HEK293 (cell line): ENCODE measurements at regions not wholly inside any gene's neighbourhood (a gene's known extent, or its start where the extent isn't known, plus 50 kb on each side); places are given as distances from the start of the nearest gene placed in this dataset.

Experiments used
- CTCF ChIA-PET: fragments of 350-600 bp; formaldehyde crosslinking; extraction: SDS; loops from one replicate; lab custom pipeline; 2021; ENCODE audit warnings: antibody characterized with exemption; lab: Yijun Ruan, JAX
- POLR2A ChIA-PET: fragments of 300-600 bp; formaldehyde crosslinking; extraction: SDS; loops from one replicate; lab custom pipeline; 2020; ENCODE audit warnings: antibody characterized with exemption, inconsistent platforms; lab: Yijun Ruan, JAX
- H3K27ac ChIP-seq: fragments of 200-500 bp; sonication (Bioruptor generic); 2 replicates; pipeline ENCODE4 v1.5.1; 2014; ENCODE audit warnings: low read depth, low read length, control low read depth, inconsistent platforms; ENCODE audit errors: extremely low read depth
- H3K36me3 ChIP-seq, 2 experiments: fragments of 200-500 bp in 1 of 2; sonication (Bioruptor generic) in 1 of 2; 1 replicate in 1 of 2; 2 replicates in 1 of 2; pipeline ENCODE4 v1.5.1; 2014 to 2017; ENCODE audit warnings: inconsistent platforms in 2 of 2, low read length in 2 of 2; ENCODE audit not compliant: control insufficient read depth in 2 of 2, insufficient read depth in 1 of 2
- H3K4me1 ChIP-seq: fragments of 200-500 bp; sonication (Bioruptor generic); 2 replicates; pipeline ENCODE4 v1.5.1; 2014; ENCODE audit warnings: mild to moderate bottlenecking, low read length, inconsistent platforms; ENCODE audit not compliant: control insufficient read depth, insufficient read depth
- H3K4me3 ChIP-seq: 2 replicates; pipeline ENCODE4 v1.5.1; 2011; ENCODE audit warnings: low read depth, mild to moderate bottlenecking, control low read depth, low read length, moderate library complexity
- H3K9me3 ChIP-seq: fragments of 200-500 bp; sonication (Bioruptor generic); 2 replicates; pipeline ENCODE4 v1.5.1; 2014; ENCODE audit warnings: low read depth, low read length, inconsistent platforms; ENCODE audit not compliant: control insufficient read depth, insufficient read depth
- EGR2 ChIP-seq: fragments of 450-650 bp; formaldehyde crosslinking; IDR thresholded peaks from 2 replicates; pipeline ENCODE4 v1.5.1; 2016; ENCODE audit warnings: low read depth, missing biosample characterization, missing genetic modification characterization
- SP7 ChIP-seq: fragments of 450-650 bp; formaldehyde crosslinking; IDR thresholded peaks from 2 replicates; pipeline ENCODE4 v1.5.1; 2016; ENCODE audit warnings: missing biosample characterization, missing genetic modification characterization
- ZFP37 ChIP-seq: fragments of 450-650 bp; formaldehyde crosslinking; IDR thresholded peaks from 2 replicates; pipeline ENCODE4 v1.5.1; 2016; ENCODE audit warnings: missing biosample characterization, missing genetic modification characterization
- ZFP69B ChIP-seq: fragments of 450-650 bp; formaldehyde crosslinking; IDR thresholded peaks from 2 replicates; pipeline ENCODE4 v1.5.1; 2016; ENCODE audit warnings: missing biosample characterization, missing genetic modification characterization
- ZNF138 ChIP-seq: fragments of 450-650 bp; formaldehyde crosslinking; IDR thresholded peaks from 2 replicates; pipeline ENCODE4 v1.5.1; 2016; ENCODE audit warnings: missing biosample characterization, missing genetic modification characterization, borderline replicate concordance
- ZNF146 ChIP-seq: fragments of 450-650 bp; formaldehyde crosslinking; IDR thresholded peaks from 2 replicates; pipeline ENCODE4 v1.5.1; 2016; ENCODE audit warnings: missing biosample characterization, missing genetic modification characterization
- ZNF248 ChIP-seq: fragments of 450-650 bp; formaldehyde crosslinking; IDR thresholded peaks from 2 replicates; pipeline ENCODE4 v1.5.1; 2017; ENCODE audit warnings: missing biosample characterization, missing genetic modification characterization
- ZNF266 ChIP-seq: fragments of 450-650 bp; formaldehyde crosslinking; IDR thresholded peaks from 2 replicates; pipeline ENCODE4 v1.5.1; 2016; ENCODE audit warnings: missing biosample characterization, missing genetic modification characterization, low read depth
- ZNF549 ChIP-seq: fragments of 450-650 bp; IDR thresholded peaks from 2 replicates; pipeline ENCODE4 v1.5.1; 2018; ENCODE audit warnings: missing biosample characterization, missing genetic modification characterization, mild to moderate bottlenecking, inconsistent platforms, moderate library complexity
- ZNF571 ChIP-seq: fragments of 450-650 bp; formaldehyde crosslinking; IDR thresholded peaks from 2 replicates; pipeline ENCODE4 v1.5.0; 2017; ENCODE audit warnings: missing biosample characterization, missing genetic modification characterization
- ZNF629 ChIP-seq: fragments of 450-650 bp; formaldehyde crosslinking; IDR thresholded peaks from 2 replicates; pipeline ENCODE4 v1.5.1; 2017; ENCODE audit warnings: missing biosample characterization, missing genetic modification characterization
- ZNF658 ChIP-seq: fragments of 450-650 bp; formaldehyde crosslinking; IDR thresholded peaks from 2 replicates; pipeline ENCODE4; 2016; ENCODE audit warnings: missing biosample characterization, missing genetic modification characterization
- ZNF664 ChIP-seq: fragments of 450-650 bp; formaldehyde crosslinking; IDR thresholded peaks from 2 replicates; pipeline ENCODE4 v1.5.1; 2016; ENCODE audit warnings: missing biosample characterization, missing genetic modification characterization
- ZNF777 ChIP-seq: fragments of 450-650 bp; formaldehyde crosslinking; IDR thresholded peaks from 2 replicates; pipeline ENCODE4 v1.5.1; 2017; ENCODE audit warnings: missing biosample characterization, missing genetic modification characterization, borderline replicate concordance
- TF ChIP-seq, protein P1 (sequence below): sonication (generic); formaldehyde crosslinking; IDR thresholded peaks from 2 replicates; pipeline ENCODE4 v1.8.1; 2022; ENCODE audit warnings: mild to moderate bottlenecking, moderate library complexity, missing genetic modification reagents
- TF ChIP-seq, protein P2 (sequence below): IDR thresholded peaks from 2 replicates; pipeline ENCODE4 v1.6.1; 2011; ENCODE audit warnings: mild to moderate bottlenecking, low read depth, low read length, borderline replicate concordance
- TF ChIP-seq, protein P3 (sequence below): fragments of 450-650 bp; formaldehyde crosslinking; IDR thresholded peaks from 2 replicates; pipeline ENCODE4 v1.5.1; 2016; ENCODE audit warnings: missing biosample characterization, missing genetic modification characterization
- TF ChIP-seq, protein P4 (sequence below): fragments of 450-650 bp; formaldehyde crosslinking; IDR thresholded peaks from 2 replicates; pipeline ENCODE4 v1.5.1; 2016; ENCODE audit warnings: missing biosample characterization, missing genetic modification characterization
- TF ChIP-seq, protein P5 (sequence below): fragments of 450-650 bp; formaldehyde crosslinking; IDR thresholded peaks from 2 replicates; pipeline ENCODE4 v1.5.1; 2016; ENCODE audit warnings: missing biosample characterization, missing genetic modification characterization, borderline replicate concordance
- TF ChIP-seq, protein P6 (sequence below): fragments of 450-650 bp; formaldehyde crosslinking; IDR thresholded peaks from 2 replicates; pipeline ENCODE4 v1.5.1; 2016; ENCODE audit warnings: missing biosample characterization, missing genetic modification characterization
- TF ChIP-seq, protein P7 (sequence below): fragments of 450-650 bp; formaldehyde crosslinking; IDR thresholded peaks from 2 replicates; pipeline ENCODE4 v1.5.1; 2017; ENCODE audit warnings: missing biosample characterization, missing genetic modification characterization

DNA sequence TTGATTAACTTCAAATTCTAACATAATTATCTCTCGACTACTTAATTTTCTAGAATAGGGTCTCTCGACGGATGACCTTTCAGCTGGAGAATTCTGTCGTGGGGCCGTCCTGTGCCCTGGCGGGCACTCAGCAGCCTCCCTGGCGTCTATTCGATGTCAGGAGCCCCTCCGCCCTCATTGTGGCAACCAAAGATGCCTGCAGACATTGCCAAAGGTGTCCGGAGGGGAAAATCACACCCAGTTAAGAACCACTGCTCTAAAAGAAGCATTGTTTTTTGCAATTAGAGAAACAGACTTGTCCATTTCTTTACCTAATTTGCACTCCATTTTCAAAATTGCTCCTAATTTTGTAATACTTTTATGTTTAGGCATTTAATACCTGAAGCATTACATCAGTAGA is 79.2 kb upstream of the ARHGEF7 start:
- Histone ChIP-seq H3K9me3 (no peaks in the 10 kb centered on the region), H3K4me1 (no peaks in the 10 kb centered on the region), H3K4me3 (no peak overlapping the region), H3K36me3 (no peaks in the 10 kb centered on the region), H3K27ac (no peak overlapping the region)
- ChIA-PET POLR2A (no interaction called here), CTCF (interaction anchor here (1.1 to 1.3 kb wide), 3 partner anchors 12 to 181 kb away, joined by 3 read pairs; no protein-coding TSS in a partner anchor)
- TF ChIP-seq ZNF549 (tag by site-specific recombination) (no peak), ZNF266 (no peak), ZNF146 (no peak), ZNF571 (tag by site-specific recombination) (no peak), ZFP69B (tag by site-specific recombination) (no peak), ZNF658 (tag by site-specific recombination) (no peak), SP7 (tag by site-specific recombination) (no peak), ZNF629 (no peak), ZNF138 (tag by site-specific recombination) (no peak), ZNF664 (no peak)
- TF ChIP-seq, protein P1, sequence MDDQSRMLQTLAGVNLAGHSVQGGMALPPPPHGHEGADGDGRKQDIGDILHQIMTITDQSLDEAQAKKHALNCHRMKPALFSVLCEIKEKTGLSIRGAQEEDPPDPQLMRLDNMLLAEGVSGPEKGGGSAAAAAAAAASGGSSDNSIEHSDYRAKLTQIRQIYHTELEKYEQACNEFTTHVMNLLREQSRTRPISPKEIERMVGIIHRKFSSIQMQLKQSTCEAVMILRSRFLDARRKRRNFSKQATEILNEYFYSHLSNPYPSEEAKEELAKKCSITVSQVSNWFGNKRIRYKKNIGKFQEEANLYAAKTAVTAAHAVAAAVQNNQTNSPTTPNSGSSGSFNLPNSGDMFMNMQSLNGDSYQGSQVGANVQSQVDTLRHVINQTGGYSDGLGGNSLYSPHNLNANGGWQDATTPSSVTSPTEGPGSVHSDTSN, result no peak
- TF ChIP-seq, protein P2, sequence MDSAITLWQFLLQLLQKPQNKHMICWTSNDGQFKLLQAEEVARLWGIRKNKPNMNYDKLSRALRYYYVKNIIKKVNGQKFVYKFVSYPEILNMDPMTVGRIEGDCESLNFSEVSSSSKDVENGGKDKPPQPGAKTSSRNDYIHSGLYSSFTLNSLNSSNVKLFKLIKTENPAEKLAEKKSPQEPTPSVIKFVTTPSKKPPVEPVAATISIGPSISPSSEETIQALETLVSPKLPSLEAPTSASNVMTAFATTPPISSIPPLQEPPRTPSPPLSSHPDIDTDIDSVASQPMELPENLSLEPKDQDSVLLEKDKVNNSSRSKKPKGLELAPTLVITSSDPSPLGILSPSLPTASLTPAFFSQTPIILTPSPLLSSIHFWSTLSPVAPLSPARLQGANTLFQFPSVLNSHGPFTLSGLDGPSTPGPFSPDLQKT, result no peak
- TF ChIP-seq, protein P3, sequence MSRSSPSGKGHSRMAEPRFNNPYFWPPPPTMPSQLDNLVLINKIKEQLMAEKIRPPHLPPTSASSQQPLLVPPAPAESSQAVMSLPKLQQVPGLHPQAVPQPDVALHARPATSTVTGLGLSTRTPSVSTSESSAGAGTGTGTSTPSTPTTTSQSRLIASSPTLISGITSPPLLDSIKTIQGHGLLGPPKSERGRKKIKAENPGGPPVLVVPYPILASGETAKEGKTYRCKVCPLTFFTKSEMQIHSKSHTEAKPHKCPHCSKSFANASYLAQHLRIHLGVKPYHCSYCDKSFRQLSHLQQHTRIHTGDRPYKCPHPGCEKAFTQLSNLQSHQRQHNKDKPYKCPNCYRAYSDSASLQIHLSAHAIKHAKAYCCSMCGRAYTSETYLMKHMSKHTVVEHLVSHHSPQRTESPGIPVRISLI, result no peak
- TF ChIP-seq, protein P4, sequence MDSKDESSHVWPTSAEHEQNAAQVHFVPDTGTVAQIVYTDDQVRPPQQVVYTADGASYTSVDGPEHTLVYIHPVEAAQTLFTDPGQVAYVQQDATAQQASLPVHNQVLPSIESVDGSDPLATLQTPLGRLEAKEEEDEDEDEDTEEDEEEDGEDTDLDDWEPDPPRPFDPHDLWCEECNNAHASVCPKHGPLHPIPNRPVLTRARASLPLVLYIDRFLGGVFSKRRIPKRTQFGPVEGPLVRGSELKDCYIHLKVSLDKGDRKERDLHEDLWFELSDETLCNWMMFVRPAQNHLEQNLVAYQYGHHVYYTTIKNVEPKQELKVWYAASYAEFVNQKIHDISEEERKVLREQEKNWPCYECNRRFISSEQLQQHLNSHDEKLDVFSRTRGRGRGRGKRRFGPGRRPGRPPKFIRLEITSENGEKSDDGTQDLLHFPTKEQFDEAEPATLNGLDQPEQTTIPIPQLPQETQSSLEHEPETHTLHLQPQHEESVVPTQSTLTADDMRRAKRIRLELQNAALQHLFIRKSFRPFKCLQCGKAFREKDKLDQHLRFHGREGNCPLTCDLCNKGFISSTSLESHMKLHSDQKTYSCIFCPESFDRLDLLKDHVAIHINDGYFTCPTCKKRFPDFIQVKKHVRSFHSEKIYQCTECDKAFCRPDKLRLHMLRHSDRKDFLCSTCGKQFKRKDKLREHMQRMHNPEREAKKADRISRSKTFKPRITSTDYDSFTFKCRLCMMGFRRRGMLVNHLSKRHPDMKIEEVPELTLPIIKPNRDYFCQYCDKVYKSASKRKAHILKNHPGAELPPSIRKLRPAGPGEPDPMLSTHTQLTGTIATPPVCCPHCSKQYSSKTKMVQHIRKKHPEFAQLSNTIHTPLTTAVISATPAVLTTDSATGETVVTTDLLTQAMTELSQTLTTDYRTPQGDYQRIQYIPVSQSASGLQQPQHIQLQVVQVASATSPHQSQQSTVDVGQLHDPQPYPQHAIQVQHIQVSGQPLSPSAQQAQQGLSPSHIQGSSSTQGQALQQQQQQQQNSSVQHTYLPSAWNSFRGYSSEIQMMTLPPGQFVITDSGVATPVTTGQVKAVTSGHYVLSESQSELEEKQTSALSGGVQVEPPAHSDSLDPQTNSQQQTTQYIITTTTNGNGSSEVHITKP (tag by site-specific recombination), result no peak

DNA sequence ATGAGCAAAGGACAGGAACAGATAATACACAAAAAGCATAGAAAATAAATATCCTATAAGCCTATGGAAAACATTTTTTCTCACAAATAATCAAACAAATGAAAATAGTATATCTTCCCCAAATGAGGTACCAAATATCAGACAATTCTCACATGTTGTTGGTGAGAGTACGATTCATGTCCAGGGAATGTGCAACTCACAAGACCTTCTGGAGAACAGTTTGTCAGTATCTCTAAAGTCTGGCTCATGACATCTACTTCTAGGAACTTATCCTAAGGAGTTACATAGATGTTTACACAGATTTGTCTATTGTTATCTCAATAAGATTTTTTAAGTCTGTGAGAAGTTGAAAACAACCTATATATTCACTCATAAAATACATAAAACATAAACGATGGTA is 80.3 kb upstream of the ARHGEF7 start:
- Histone ChIP-seq H3K4me1 (no peaks in the 10 kb centered on the region), H3K27ac (no peak overlapping the region), H3K4me3 (no peak overlapping the region)
- CTCF ChIA-PET, result no interaction called here
- POLR2A ChIA-PET, result no interaction called here
- TF ChIP-seq, protein P5, sequence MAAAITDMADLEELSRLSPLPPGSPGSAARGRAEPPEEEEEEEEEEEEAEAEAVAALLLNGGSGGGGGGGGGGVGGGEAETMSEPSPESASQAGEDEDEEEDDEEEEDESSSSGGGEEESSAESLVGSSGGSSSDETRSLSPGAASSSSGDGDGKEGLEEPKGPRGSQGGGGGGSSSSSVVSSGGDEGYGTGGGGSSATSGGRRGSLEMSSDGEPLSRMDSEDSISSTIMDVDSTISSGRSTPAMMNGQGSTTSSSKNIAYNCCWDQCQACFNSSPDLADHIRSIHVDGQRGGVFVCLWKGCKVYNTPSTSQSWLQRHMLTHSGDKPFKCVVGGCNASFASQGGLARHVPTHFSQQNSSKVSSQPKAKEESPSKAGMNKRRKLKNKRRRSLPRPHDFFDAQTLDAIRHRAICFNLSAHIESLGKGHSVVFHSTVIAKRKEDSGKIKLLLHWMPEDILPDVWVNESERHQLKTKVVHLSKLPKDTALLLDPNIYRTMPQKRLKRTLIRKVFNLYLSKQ (tag by site-specific recombination), result no peak
- no peak for TF ChIP-seq ZNF777
- no peak for TF ChIP-seq EGR2 (tag by site-specific recombination)
- TF ChIP-seq, protein P6, sequence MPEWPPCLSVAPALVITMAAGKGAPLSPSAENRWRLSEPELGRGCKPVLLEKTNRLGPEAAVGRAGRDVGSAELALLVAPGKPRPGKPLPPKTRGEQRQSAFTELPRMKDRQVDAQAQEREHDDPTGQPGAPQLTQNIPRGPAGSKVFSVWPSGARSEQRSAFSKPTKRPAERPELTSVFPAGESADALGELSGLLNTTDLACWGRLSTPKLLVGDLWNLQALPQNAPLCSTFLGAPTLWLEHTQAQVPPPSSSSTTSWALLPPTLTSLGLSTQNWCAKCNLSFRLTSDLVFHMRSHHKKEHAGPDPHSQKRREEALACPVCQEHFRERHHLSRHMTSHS, result no peak
- TF ChIP-seq, protein P7, sequence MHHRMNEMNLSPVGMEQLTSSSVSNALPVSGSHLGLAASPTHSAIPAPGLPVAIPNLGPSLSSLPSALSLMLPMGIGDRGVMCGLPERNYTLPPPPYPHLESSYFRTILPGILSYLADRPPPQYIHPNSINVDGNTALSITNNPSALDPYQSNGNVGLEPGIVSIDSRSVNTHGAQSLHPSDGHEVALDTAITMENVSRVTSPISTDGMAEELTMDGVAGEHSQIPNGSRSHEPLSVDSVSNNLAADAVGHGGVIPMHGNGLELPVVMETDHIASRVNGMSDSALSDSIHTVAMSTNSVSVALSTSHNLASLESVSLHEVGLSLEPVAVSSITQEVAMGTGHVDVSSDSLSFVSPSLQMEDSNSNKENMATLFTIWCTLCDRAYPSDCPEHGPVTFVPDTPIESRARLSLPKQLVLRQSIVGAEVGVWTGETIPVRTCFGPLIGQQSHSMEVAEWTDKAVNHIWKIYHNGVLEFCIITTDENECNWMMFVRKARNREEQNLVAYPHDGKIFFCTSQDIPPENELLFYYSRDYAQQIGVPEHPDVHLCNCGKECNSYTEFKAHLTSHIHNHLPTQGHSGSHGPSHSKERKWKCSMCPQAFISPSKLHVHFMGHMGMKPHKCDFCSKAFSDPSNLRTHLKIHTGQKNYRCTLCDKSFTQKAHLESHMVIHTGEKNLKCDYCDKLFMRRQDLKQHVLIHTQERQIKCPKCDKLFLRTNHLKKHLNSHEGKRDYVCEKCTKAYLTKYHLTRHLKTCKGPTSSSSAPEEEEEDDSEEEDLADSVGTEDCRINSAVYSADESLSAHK (tag by site-specific recombination), result no peak
- no peak for TF ChIP-seq ZNF248 (tag by site-specific recombination)
- no peak for TF ChIP-seq ZFP37 (tag by site-specific recombination)
- TF ChIP-seq, all 188 proteins: peak for 0
- H3K9me3 ChIP-seq, result no peaks in the 10 kb centered on the region
- no peaks in the 10 kb centered on the region for H3K36me3 ChIP-seq
